PC-3 (cell line): ENCODE measurements at regions not wholly inside any gene's neighbourhood (a gene's known extent, or its start where the extent isn't known, plus 50 kb on each side); places are given as distances from the start of the nearest gene placed in this dataset.

Experiments
- ATAC-seq: fragments of 200-7000 bp; cut with Tn5 transposase; 2 replicates; pipeline ENCODE4 v1.9.1; 2020; ENCODE audit warnings: mild to moderate bottlenecking, moderate library complexity
- BruUV-seq: library from RNA; stranded (reverse); fragments of 400-500 nt; replicated peaks from 2 replicates; lab custom pipeline; 2021; lab: Mats Ljungman, UMichigan
- CTCF ChIA-PET: fragments of 300-600 bp; sonication (Branson Sonifier 250); formaldehyde crosslinking; loops from one replicate; lab custom pipeline; 2022; ENCODE audit warnings: antibody characterized with exemption; lab: Charles Lee
- POLR2A ChIA-PET: fragments of 300-600 bp; sonication (Branson Sonifier 250); formaldehyde crosslinking; loops from one replicate; lab custom pipeline; 2022; ENCODE audit warnings: antibody characterized with exemption; ENCODE audit not compliant: unreplicated experiment; lab: Charles Lee
- DNase-seq: peaks from one replicate; pipeline ENCODE4 v3.0.0-alpha.2; 2015
- H2AFZ ChIP-seq: fragments of 300-600 bp; sonication (generic); 2 replicates; pipeline ENCODE4 v1.6.0; 2016; ENCODE audit warnings: antibody characterized with exemption, low read length
- H3F3A ChIP-seq: fragments of 300-600 bp; sonication (generic); one replicate; pipeline ENCODE4 v1.6.0; 2017; ENCODE audit warnings: antibody characterized with exemption, low read length, control low read depth, mild to moderate bottlenecking; ENCODE audit not compliant: unreplicated experiment
- H3K27ac ChIP-seq: fragments of 300-600 bp; sonication (generic); 2 replicates; pipeline ENCODE4 v1.5.1; 2016; ENCODE audit warnings: mild to moderate bottlenecking, low read length
- H3K27me3 ChIP-seq: fragments of 300-600 bp; sonication (generic); 2 replicates; pipeline ENCODE4 v1.6.1; 2016; ENCODE audit warnings: low read length, mixed read lengths
- H3K36me3 ChIP-seq: fragments of 300-600 bp; sonication (generic); 2 replicates; pipeline ENCODE4 v1.6.1; 2016; ENCODE audit warnings: low read depth, mixed run types, low read length, mixed read lengths
- H3K4me1 ChIP-seq: fragments of 300-600 bp; sonication (generic); 2 replicates; pipeline ENCODE4 v1.5.1; 2016; ENCODE audit warnings: low read length; ENCODE audit not compliant: insufficient read depth
- H3K4me2 ChIP-seq: fragments of 300-600 bp; sonication (generic); 2 replicates; pipeline ENCODE4 v1.6.0; 2016; ENCODE audit warnings: low read length
- H3K4me3 ChIP-seq: fragments of 300-600 bp; sonication (generic); 2 replicates; pipeline ENCODE4 v1.5.1; 2016; ENCODE audit warnings: mild to moderate bottlenecking, low read length, mixed read lengths
- H3K79me2 ChIP-seq: fragments of 300-600 bp; sonication (generic); 2 replicates; pipeline ENCODE4 v1.6.1; 2017; ENCODE audit warnings: low read length, mixed read lengths
- H3K9ac ChIP-seq: fragments of 300-600 bp; sonication (generic); 2 replicates; pipeline ENCODE4 v1.6.0; 2016; ENCODE audit warnings: mild to moderate bottlenecking, low read length
- H3K9me2 ChIP-seq: fragments of 300-600 bp; sonication (generic); replicated peaks from 2 replicates; pipeline ENCODE4 v1.6.1; 2016; ENCODE audit warnings: mixed run types, low read length, mixed read lengths
- H3K9me3 ChIP-seq: fragments of 300-600 bp; sonication (generic); 2 replicates; pipeline ENCODE4 v1.6.1; 2016; ENCODE audit warnings: low read length, mixed read lengths
- H4K20me1 ChIP-seq: fragments of 300-600 bp; sonication (generic); 2 replicates; pipeline ENCODE4 v1.6.1; 2016; ENCODE audit warnings: low read length, mixed read lengths
- CTCF ChIP-seq: fragments of 300-600 bp; sonication (generic); conservative IDR thresholded peaks from 2 replicates; pipeline ENCODE4 v1.5.1; 2017; ENCODE audit warnings: antibody characterized with exemption, low read depth, mild to moderate bottlenecking, low read length
- EZH2 ChIP-seq: fragments of 300-600 bp; sonication (generic); IDR thresholded peaks from one replicate; pipeline ENCODE4 v1.6.1; 2017; ENCODE audit warnings: antibody characterized with exemption, mild to moderate bottlenecking, low read length; ENCODE audit not compliant: unreplicated experiment
- EZH2phosphoT487 ChIP-seq: fragments of 300-600 bp; sonication (generic); IDR thresholded peaks from 2 replicates; pipeline ENCODE4 v1.6.1; 2018; ENCODE audit warnings: mild to moderate bottlenecking, antibody characterized with exemption, low read length, borderline replicate concordance
- intact Hi-C: fragments of 100-400 bp; cut with micrococcal nuclease; formaldehyde crosslinking; loops from 2 replicates; pipeline ENCODE4 v1.9.0; 2023

- ChIA-PET CTCF (no interaction called here), POLR2A (no interaction called here)
- H3K79me2 ChIP-seq: no peaks in the 10 kb centered on the region
- H3K4me2 ChIP-seq: no peak overlapping the region
- H4K20me1 ChIP-seq: no peaks in the 10 kb centered on the region
- ATAC-seq (no peak), DNase-seq (no peak)
- H2AFZ ChIP-seq: no peak overlapping the region
- no peak for TF ChIP-seq EZH2phosphoT487
- TF ChIP-seq EZH2: no peak
- TF ChIP-seq CTCF: no peak
- no peak overlapping the region for H3K9ac ChIP-seq
- H3K36me3 ChIP-seq: no peaks in the 10 kb centered on the region
- no peaks in the 10 kb centered on the region for H3K9me2 ChIP-seq
- H3K9me3 ChIP-seq: no peaks in the 10 kb centered on the region
- H3K4me3 ChIP-seq: no peak overlapping the region
- no peak overlapping the region for H3K27ac ChIP-seq
- no peaks in the 10 kb centered on the region for H3K4me1 ChIP-seq
- intact Hi-C loops: no loop called here
- H3K27me3 ChIP-seq: no peaks in the 10 kb centered on the region
- BruUV-seq: no TSS peak
- no peaks in the 10 kb centered on the region for H3F3A ChIP-seq
These were observed 568.8 kb downstream of the TLR4 start for GRCh38 chr9:118273048-118273447.

GRCh38 chr9:118276784-118277183 lies 572.6 kb downstream of the TLR4 start:
- Histone ChIP-seq H3F3A (no peaks in the 10 kb centered on the region), H3K9me3 (no peaks in the 10 kb centered on the region), H3K27me3 (no peaks in the 10 kb centered on the region), H3K27ac (no peak overlapping the region), H3K4me2 (no peak overlapping the region), H4K20me1 (no peaks in the 10 kb centered on the region), H3K9ac (no peak overlapping the region), H3K36me3 (no peaks in the 10 kb centered on the region), H2AFZ (no peak overlapping the region), H3K4me1 (no peaks in the 10 kb centered on the region), H3K4me3 (no peak overlapping the region), H3K9me2 (no peaks in the 10 kb centered on the region), H3K79me2 (no peaks in the 10 kb centered on the region)
- intact Hi-C loops: no loop called here
- ChIA-PET POLR2A (no interaction called here), CTCF (no interaction called here)
- no TSS peak for BruUV-seq
- ATAC-seq: no peak
- no peak for DNase-seq
- TF ChIP-seq CTCF: no peak
- TF ChIP-seq EZH2phosphoT487: no peak
- no peak for TF ChIP-seq EZH2

- H4K20me1 ChIP-seq: no peaks in the 10 kb centered on the region
- BruUV-seq: no TSS peak
- H3K9me2 ChIP-seq: no peaks in the 10 kb centered on the region
- ChIA-PET POLR2A (no interaction called here), CTCF (no interaction called here)
- H2AFZ ChIP-seq: no peak overlapping the region
- H3K4me1 ChIP-seq: no peaks in the 10 kb centered on the region
- H3K9ac ChIP-seq: no peak overlapping the region
- ATAC-seq (no peak), DNase-seq (no peak)
- H3F3A ChIP-seq: no peaks in the 10 kb centered on the region
- TF ChIP-seq EZH2 (no peak), CTCF (no peak), EZH2phosphoT487 (no peak)
- no peak overlapping the region for H3K4me2 ChIP-seq
- H3K4me3 ChIP-seq: no peak overlapping the region
- H3K79me2 ChIP-seq: no peaks in the 10 kb centered on the region
- no peaks in the 10 kb centered on the region for H3K9me3 ChIP-seq
- intact Hi-C loops: no loop called here
- no peaks in the 10 kb centered on the region for H3K27me3 ChIP-seq
- H3K36me3 ChIP-seq: no peaks in the 10 kb centered on the region
- no peak overlapping the region for H3K27ac ChIP-seq
These were observed 577.6 kb downstream of the TLR4 start for GRCh38 chr9:118281772-118282171.
